ENCODE measurements at regions not wholly inside any gene's neighbourhood (a gene's known extent, or its start where the extent isn't known, plus 50 kb on each side); places are given as distances from the start of the nearest gene placed in this dataset.

GRCh38 chr2:16215902-16216557 lies 275.7 kb downstream of the MYCN start:
- no peak for TF ChIP-seq CTCF (IDR thresholded peaks at IDR 0.05; ENCODE audit: insufficient read depth, low read length, poor library complexity, severe bottlenecking)
- Histone ChIP-seq H3K4me3 (replicated peaks; ENCODE audit: low read depth, low read length) (no peak overlapping the region), H3K27me3 (replicated peaks; ENCODE audit: control insufficient read depth, insufficient read depth, low read length) (no peaks in the 10 kb centered on the region; the same call in none of the 2 replicates), H3K36me3 (ENCODE audit: control insufficient read depth, insufficient read depth, low read length) (no peaks in the 10 kb centered on the region)
- no peak for DNase-seq (ENCODE audit: extremely low read depth, insufficient read length)

- no peak overlapping the region for H3K4me3 ChIP-seq (replicated peaks; ENCODE audit: low read depth, low read length)
- no peak for TF ChIP-seq CTCF (IDR thresholded peaks at IDR 0.05; ENCODE audit: insufficient read depth, low read length, poor library complexity, severe bottlenecking)
- H3K27me3 ChIP-seq (replicated peaks; ENCODE audit: control insufficient read depth, insufficient read depth, low read length), result no peaks in the 10 kb centered on the region; the same call in none of the 2 replicates
Measured at GRCh38 chr2:16214861-16215260, 274.5 kb downstream of the MYCN start.

GRCh38 chr2:16214391-16214790 lies 274.0 kb downstream of the MYCN start:
- H3K27me3 ChIP-seq (replicated peaks; ENCODE audit: control insufficient read depth, insufficient read depth, low read length), result no peaks in the 10 kb centered on the region; the same call in none of the 2 replicates
- H3K36me3 ChIP-seq (ENCODE audit: control insufficient read depth, insufficient read depth, low read length), result no peaks in the 10 kb centered on the region
- no peak for TF ChIP-seq CTCF (IDR thresholded peaks at IDR 0.05; ENCODE audit: insufficient read depth, low read length, poor library complexity, severe bottlenecking)
- DNase-seq (ENCODE audit: extremely low read depth, insufficient read length), result no peak
- no peak overlapping the region for H3K4me3 ChIP-seq (replicated peaks; ENCODE audit: low read depth, low read length)

More at GRCh38 chr2:16214861-16215260, 274.5 kb downstream of the MYCN start:
- no peaks in the 10 kb centered on the region for H3K36me3 ChIP-seq (ENCODE audit: control insufficient read depth, insufficient read depth, low read length)
- no peak for DNase-seq (ENCODE audit: extremely low read depth, insufficient read length)

GRCh38 chr2:16212321-16212720 lies 272.0 kb downstream of the MYCN start:
- TF ChIP-seq CTCF (IDR thresholded peaks at IDR 0.05; ENCODE audit: insufficient read depth, low read length, poor library complexity, severe bottlenecking), result no peak
- Histone ChIP-seq H3K27me3 (replicated peaks; ENCODE audit: control insufficient read depth, insufficient read depth, low read length) (no peaks in the 10 kb centered on the region; the same call in none of the 2 replicates), H3K36me3 (ENCODE audit: control insufficient read depth, insufficient read depth, low read length) (no peaks in the 10 kb centered on the region), H3K4me3 (replicated peaks; ENCODE audit: low read depth, low read length) (no peak overlapping the region)
- DNase-seq (ENCODE audit: extremely low read depth, insufficient read length), result no peak

- no peak for DNase-seq (ENCODE audit: extremely low read depth, insufficient read length)
Measured at GRCh38 chr2:16211341-16211740, 271.0 kb downstream of the MYCN start.

More at GRCh38 chr2:16211341-16211740, 271.0 kb downstream of the MYCN start:
- H3K36me3 ChIP-seq (ENCODE audit: control insufficient read depth, insufficient read depth, low read length), result no peaks in the 10 kb centered on the region
- no peak for TF ChIP-seq CTCF (IDR thresholded peaks at IDR 0.05; ENCODE audit: insufficient read depth, low read length, poor library complexity, severe bottlenecking)
- no peaks in the 10 kb centered on the region; the same call in none of the 2 replicates for H3K27me3 ChIP-seq (replicated peaks; ENCODE audit: control insufficient read depth, insufficient read depth, low read length)
- H3K4me3 ChIP-seq (replicated peaks; ENCODE audit: low read depth, low read length), result no peak overlapping the region
